CD4-positive, alpha-beta T cell treated with Interferon gamma for 1 hour (primary cell): ENCODE measurements at regions not wholly inside any gene's neighbourhood (a gene's known extent, or its start where the extent isn't known, plus 50 kb on each side); places are given as distances from the start of the nearest gene placed in this dataset.
"Not testable (repeated sequence)": the region's sequence is repeated elsewhere in the genome, so short reads cannot be mapped to it uniquely, and the experiment has no call there.

ENCODE experiments used
- DNase-seq: peaks from one replicate; pipeline ENCODE4 v3.0.0-alpha.2; 2020

DNA sequence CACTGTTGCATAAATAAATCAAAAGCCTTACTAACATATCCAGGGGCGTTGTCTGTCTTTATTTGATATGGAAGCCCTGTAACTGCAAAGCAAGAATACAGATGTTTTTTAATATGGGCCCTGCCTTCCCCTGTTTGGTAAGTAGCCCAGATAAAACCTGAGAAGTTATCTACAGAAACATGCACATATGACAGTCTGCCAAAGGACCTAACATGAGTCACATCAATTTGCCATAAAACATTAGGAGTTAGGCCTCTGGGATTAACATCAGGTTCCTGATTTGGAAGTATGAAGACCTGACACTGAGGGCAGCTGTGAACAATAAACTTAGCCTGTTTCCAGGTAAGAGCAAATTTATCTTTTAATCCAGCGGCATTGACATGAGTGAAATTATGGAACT lies 1588.8 kb downstream of the REEP3 start:
- no peak for DNase-seq

DNA sequence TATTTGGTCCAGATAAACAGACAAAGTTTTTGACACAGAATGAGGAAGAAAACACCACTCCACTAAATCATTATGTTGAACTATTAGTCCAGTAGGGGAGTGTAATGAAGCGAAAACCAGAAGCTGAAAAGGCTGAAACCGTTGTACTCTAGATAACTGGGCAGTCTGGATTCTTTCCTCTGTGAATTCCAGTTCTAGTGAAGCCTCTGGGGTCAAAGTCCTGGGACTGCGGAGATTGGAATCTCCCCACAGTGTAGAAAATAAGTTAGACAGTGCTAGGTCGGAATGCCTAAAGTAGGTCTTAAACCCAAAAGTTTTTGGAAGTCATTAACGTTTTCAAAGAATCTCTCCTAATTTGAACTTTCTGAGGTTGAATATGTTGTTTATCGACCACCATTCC lies 1589.9 kb downstream of the REEP3 start:
- not testable (repeated sequence) for DNase-seq

DNA sequence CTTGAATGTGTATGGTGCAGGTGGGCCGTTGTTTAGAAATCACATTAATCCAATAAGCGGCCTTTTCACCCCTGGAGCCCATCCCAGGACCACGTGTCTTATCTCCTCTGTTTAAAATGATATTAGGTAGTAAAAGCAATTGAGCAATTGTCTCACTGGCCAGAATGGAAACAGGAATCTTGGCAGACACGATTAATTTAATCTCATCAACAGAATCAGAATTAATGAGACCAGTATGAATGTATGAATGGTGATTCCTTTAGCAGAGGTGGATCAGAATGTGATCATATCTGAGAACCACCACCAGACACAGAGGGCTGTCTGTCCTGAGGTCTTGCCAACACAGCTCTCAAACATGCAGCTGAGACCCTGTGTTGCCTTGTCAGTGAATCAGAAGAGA lies 1591.4 kb downstream of the REEP3 start:
- no peak for DNase-seq

DNA sequence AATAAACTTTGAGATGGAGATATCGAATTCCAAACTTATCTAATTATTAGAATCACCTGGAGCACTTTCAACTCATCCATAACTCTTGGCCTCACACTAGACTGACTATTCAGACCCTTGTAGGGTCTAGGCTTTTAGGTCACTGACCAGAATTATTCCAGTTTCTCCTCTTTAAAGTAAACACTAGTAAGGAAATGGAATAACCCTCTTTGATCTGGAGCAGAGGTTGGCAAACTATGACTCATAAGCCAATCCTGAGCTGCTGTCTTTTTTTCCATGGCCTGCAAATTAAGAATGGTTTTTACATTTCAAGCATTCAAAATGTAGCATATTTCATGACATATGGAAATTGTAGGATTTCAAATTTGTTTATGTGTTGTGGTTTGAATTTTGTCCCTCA lies 1601.9 kb downstream of the REEP3 start:
- no peak for DNase-seq

GRCh38 chr10:65125212-65125611 lies 1604.0 kb downstream of the REEP3 start:
- DNase-seq, result no peak

GRCh38 chr10:65126288-65126687 lies 1605.1 kb downstream of the REEP3 start:
- no peak for DNase-seq

- no peak for DNase-seq
These were observed 1607.1 kb downstream of the REEP3 start for GRCh38 chr10:65128277-65128676.

GRCh38 chr10:65130162-65130758 lies 1609.1 kb downstream of the REEP3 start:
- no peak for DNase-seq

DNA sequence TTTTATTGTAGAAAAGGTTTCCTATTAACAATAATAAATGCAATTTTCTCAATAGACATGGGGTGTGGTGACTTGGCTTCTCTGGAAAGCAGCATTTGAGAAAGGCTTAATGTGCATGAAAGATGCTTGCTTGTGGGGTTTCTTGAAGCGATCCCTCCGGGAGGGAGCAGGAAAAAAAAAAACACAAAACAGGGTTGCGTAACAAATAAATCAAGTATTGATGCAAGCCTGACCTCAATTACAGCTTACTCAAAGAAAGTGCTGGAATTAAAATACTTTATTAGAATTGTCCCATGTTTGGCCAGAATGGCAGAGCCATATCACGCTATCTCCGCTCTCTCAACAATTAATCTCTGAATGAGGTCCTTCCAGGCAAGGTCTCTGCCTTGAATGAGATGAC lies 1612.5 kb downstream of the REEP3 start:
- DNase-seq, result no peak

GRCh38 chr10:65135508-65135907 lies 1614.3 kb downstream of the REEP3 start:
- DNase-seq, result no peak

DNA sequence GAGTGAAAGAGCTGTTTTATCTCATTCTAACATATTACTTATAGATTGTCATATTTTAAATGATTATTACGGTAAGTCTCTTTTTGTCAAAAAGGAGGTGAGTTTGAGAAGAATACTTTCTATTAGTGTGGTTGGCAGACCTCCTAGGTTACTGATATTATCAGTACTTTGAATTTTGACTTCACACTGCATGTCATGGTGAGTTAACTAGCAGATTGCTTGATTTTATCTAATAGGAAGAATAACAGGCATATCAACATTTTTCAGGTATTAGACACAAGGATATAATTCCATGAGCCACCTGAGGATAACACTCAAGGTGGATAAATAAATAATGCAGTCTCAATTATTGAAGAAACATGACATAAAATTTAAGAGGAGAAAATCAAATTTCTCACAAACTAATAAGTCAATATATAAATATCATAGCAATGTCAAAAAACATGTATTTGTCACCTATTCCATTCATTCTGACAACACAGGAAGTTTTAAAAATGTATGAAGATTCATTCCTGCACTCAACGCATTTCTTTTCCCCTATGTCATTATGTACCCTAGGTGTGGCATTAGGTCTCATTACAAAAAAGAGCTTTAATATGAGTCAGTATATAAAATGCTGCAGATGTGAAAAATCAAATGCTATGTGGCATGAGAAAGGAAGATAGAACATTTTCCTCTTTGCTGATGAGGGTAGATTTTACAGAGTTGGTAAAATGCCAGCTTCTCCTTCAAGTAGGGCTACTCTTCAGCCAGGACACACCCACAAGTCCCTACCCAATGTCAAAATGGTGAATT lies 1621.6 kb downstream of the REEP3 start:
- no peak for DNase-seq

DNA sequence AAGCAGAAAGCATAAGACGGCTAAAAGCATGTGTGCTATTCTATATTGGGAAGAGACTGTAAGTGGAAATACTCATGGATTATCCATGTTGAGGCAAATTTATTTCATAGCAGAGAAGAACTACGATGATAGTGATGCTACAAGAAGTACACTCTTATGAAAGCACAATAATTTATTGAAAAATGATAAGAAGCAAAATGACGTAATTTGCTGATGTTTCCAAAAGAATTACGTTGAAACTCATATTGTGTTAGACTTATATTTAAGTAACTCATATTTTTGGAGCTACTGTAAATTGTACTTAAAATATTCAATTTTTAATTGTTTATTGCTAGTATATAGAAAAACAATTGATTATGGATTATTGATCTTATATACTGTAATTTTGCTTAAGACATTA lies 1622.5 kb downstream of the REEP3 start:
- DNase-seq, result no peak

DNA sequence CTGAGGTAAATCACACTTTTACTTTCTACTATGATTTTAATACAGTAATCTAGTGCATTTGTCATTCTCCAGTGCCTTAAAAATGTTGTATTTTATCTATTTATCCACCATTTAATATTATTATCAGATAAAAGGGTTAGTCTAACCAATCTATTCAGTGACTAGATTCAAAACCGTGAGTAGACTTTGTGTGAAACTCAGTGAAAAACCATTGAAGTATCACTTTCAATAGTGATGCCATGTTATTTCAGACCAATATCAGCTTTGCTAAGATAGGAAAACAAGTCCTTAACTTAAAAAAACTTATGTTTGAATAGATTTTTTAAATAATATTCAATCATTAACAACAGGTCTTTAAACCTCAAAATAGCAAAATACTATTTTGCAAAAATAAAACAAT lies 1628.7 kb downstream of the REEP3 start:
- DNase-seq, result no peak

GRCh38 chr10:65166272-65166671 lies 1645.1 kb downstream of the REEP3 start:
- no peak for DNase-seq

- DNase-seq, result no peak
These were observed 1651.0 kb downstream of the REEP3 start for GRCh38 chr10:65172249-65172648.

GRCh38 chr10:65176994-65177393 lies 1655.8 kb downstream of the REEP3 start:
- DNase-seq, result no peak

GRCh38 chr10:65183236-65183635 lies 1662.0 kb downstream of the REEP3 start:
- no peak for DNase-seq

DNA sequence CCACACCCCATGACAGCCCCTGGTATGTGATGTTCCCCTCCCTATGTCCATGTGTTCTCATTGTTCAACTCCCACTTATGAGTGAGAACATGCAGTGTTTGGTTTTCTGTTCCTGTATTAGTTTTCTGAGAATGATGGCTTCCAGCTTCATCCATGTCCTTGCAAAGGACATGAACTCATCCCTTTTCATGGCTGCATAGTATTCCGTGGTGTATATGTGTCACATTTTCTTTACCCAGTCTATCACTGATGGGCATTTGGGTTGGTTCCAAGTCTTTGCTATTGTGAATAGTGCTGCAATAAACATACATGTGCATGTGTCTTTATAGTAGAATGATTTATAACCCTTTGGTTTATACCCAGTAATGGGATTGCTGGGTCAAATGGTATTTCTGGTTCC lies 1665.5 kb downstream of the REEP3 start:
- DNase-seq, result not testable (repeated sequence)

- no peak for DNase-seq
These were observed 1672.9 kb downstream of the REEP3 start for GRCh38 chr10:65194126-65194525.

DNA sequence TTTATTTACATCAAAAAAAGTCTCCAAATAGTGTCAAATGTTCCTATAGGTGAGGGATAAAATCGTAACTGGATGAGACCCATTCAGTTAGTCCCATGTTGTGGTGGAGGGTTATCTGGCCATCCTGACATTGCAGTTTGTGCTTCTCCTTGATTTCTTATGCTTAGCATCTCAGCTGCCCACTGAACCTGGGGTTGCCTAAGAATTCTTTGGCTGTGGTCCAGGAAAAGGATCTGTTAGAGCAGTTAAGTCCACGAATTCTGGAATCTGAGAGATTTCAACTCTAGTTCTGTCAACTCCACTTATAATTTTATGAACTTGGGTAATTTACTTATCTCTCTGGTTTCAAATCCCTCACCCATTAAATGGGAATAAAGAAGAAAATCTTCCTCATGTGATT lies 1673.4 kb downstream of the REEP3 start:
- no peak for DNase-seq

DNA sequence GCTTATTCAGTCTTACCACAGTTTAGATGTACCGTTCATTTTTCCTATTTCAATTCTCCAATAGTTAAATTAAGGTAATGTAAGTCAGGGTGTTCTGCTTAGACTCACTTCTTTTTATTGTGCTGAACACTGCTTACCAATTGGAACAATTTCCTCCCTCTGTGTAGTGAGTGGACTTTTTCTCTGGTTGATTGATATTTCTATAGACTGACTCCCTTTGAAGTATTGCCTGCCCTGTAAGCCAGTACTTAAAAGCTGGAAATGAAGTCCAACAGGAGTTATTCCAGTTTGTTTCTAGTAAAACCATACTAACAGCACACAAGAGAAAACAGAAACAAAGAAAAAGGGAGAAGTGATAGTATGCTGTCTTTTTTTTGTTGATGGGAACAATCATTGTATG lies 1674.9 kb downstream of the REEP3 start:
- DNase-seq, result no peak

DNA sequence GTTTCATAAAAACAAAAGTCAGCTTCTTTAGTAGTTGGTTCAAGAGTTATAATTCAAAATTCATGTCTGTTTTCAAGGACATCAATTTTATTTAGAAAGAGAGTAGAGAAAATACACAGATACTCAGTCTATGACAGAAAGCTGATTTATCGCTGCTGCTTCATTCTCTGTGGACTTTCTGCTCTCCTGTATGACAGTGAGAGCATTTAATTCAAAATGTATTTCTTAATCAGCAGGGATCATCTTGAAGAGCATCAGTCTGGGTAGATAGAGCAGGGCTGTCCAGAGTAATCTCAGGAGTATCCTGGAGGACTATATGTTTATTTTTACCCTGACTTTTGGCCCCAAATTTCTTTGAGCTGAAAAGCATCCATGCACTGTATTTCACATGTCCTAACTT lies 1676.7 kb downstream of the REEP3 start:
- no peak for DNase-seq

DNA sequence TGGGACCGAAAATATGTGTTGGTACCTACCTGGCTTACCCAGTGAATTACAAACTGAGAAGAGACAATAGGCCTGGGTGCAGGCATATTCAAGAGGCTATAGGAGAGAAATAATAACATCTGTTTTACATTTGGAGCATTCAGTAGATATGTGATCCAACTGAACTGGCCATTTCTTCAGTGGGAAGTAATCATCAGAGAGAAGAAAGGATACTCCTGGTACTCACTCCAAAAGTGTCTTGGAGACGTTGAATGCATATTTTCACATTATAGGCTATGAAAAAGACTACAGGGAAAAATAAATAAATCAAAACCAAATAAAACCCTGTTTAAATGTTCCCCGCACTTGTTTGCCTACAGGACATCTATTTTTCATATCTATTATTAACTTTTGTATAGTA lies 1680.3 kb downstream of the REEP3 start:
- no peak for DNase-seq

DNA sequence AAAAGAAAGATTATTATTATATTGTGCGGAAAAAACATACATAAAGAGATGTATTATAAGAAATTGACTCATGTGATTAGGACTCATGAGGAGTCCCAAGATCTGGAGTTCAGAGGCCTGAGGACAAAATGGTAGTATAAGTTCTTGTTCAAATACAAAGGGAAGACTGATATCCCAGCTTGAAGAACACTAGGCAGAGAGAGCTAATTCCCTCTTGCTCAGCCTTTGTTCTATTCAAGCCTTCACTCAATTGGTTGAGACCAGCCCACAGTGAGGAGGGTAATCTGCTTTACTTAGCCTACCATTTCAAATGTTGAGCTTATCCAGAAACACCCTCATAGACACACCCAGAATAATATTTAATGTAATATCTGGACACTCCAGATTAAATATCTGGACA lies 1683.8 kb downstream of the REEP3 start:
- no peak for DNase-seq

DNA sequence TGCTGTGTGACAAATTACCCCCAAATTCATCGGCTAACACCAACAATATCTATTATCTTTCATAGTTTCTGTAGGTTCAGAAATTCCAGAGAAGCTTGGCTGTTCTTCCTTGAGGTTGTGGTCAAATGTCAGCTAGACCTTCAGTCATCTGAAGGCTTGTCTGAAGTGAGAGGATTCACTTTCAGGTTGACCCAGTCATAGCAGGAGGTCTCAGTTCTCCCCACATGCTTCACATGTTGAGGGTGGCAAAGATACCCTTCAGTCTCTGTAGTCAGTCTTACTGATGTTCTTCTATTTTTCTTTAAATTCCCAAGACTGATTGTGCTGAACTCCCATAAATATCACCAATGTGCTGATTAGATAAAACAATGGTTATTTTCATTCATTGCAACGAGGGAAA lies 1692.0 kb downstream of the REEP3 start:
- no peak for DNase-seq
